Upper lobe of left lung (tissue), 6 donors: ENCODE measurements at regions not wholly inside any gene's neighbourhood (a gene's known extent, or its start where the extent isn't known, plus 50 kb on each side); places are given as distances from the start of the nearest gene placed in this dataset.
"Not testable (repeated sequence)": the region's sequence is repeated elsewhere in the genome, so short reads cannot be mapped to it uniquely, and the experiment has no call there.

ENCODE experiments used
- ATAC-seq, 2 donors: fragments of 200-7000 bp; cut with Tn5 transposase; one replicate each; pipeline ENCODE4 v1.9.1; 2022; ENCODE audit warnings: mild to moderate bottlenecking in 2 of 2, moderate library complexity in 2 of 2; ENCODE audit not compliant: low FRiP score in 2 of 2
- DNase-seq, 2 donors: peaks; one replicate each; pipeline ENCODE4 v3.0.0-alpha.2; 2019 to 2020
- H3K27ac ChIP-seq, 4 donors: fragments of 200-600 bp; sonication (generic); one replicate each; pipeline ENCODE4 v1.5.1; 2016 to 2019
- H3K27me3 ChIP-seq, 4 donors: fragments of 200-600 bp; sonication (generic); one replicate each; pipeline ENCODE4 v1.5.1; 2017 to 2019
- H3K36me3 ChIP-seq, 4 donors: fragments of 200-600 bp; sonication (generic); one replicate each; pipeline ENCODE4 v1.5.1; 2016 to 2019
- H3K4me1 ChIP-seq, 4 donors: fragments of 200-600 bp; sonication (generic); one replicate each; pipeline ENCODE4 v1.5.1; 2018 to 2019
- H3K4me3 ChIP-seq, 4 donors: fragments of 200-600 bp; sonication (generic); one replicate each; pipeline ENCODE4 v1.5.1; 2017 to 2019; ENCODE audit warnings: mild to moderate bottlenecking in 2 of 4, moderate library complexity in 1 of 4
- H3K9me3 ChIP-seq, 4 donors: fragments of 200-600 bp; sonication (generic); one replicate each; pipeline ENCODE4 v1.5.1; 2018 to 2019
- CTCF ChIP-seq, 6 experiments: fragments of 450-650 bp in 4 of 6; fragments of 200-600 bp in 2 of 6; sonication (generic) in 2 of 6; IDR thresholded peaks; one replicate each; pipeline ENCODE4 v1.5.1; 2016 to 2019; ENCODE audit warnings: antibody characterized with exemption in 6 of 6
- EP300 ChIP-seq, 4 donors: sonication (generic); formaldehyde crosslinking; IDR thresholded peaks; one replicate each; pipeline ENCODE4 v1.5.1; 2017; ENCODE audit warnings: antibody characterized with exemption in 4 of 4, control low read depth in 2 of 4
- POLR2A ChIP-seq, 4 donors: fragments of 450-650 bp; IDR thresholded peaks; one replicate each; pipeline ENCODE4 v1.5.1; 2016 to 2017; ENCODE audit warnings: antibody characterized with exemption in 4 of 4, mild to moderate bottlenecking in 2 of 4
- POLR2AphosphoS5 ChIP-seq, 2 donors: sonication (generic); formaldehyde crosslinking; IDR thresholded peaks; one replicate each; pipeline ENCODE4 v1.5.1; 2017; ENCODE audit warnings: antibody characterized with exemption in 2 of 2
- WGBS, 2 donors: methylation state at CpG; one replicate each; pipeline ENCODE4 v1.1.5; 2017 to 2018; 5-methylcytosine and 5-hydroxymethylcytosine counted together
- donor health status: DM: no; HTN: no; CAD: no; lungs with moderate emphysema.
- donor health status: DM: no; HTN: yes; CAD: no; lungs with severe emphysema.

GRCh38 chr5:44535621-44536020, 146.4 kb upstream of the FGF10 start:
- 55 to 66% methylated on average over 3 of the region's 3 CpGs for WGBS, 2 donors
- no peak overlapping the region for H3K4me3 ChIP-seq
- H3K27me3 ChIP-seq: no peaks in the 10 kb centered on the region
- DNase-seq: no peak
- TF ChIP-seq CTCF (IDR thresholded peaks at IDR 0.05) (no peak), POLR2A (IDR thresholded peaks at IDR 0.05) (no peak), EP300 (IDR thresholded peaks at IDR 0.05) (no peak), POLR2AphosphoS5 (IDR thresholded peaks at IDR 0.05) (no peak)
- H3K36me3 ChIP-seq: no peaks in the 10 kb centered on the region
- H3K9me3 ChIP-seq: no peaks in the 10 kb centered on the region
- no peak overlapping the region for H3K27ac ChIP-seq
- H3K4me1 ChIP-seq: no peaks in the 10 kb centered on the region
- ATAC-seq: no peak

GRCh38 chr5:44532981-44533380, 143.8 kb upstream of the FGF10 start:
- TF ChIP-seq POLR2A (IDR thresholded peaks at IDR 0.05) (no peak), POLR2AphosphoS5 (IDR thresholded peaks at IDR 0.05) (no peak), CTCF (IDR thresholded peaks at IDR 0.05) (no peak), EP300 (IDR thresholded peaks at IDR 0.05) (no peak)
- no peak overlapping the region for H3K4me3 ChIP-seq
- no peak for DNase-seq
- no peaks in the 10 kb centered on the region for H3K36me3 ChIP-seq
- no peaks in the 10 kb centered on the region for H3K4me1 ChIP-seq
- no peak for ATAC-seq
- H3K9me3 ChIP-seq: no peaks in the 10 kb centered on the region
- WGBS, 2 donors: 69 to 70% methylated on average over 1 of the region's 1 CpG
- no peak overlapping the region for H3K27ac ChIP-seq
- H3K27me3 ChIP-seq: no peaks in the 10 kb centered on the region

GRCh38 chr5:44531756-44532155, 142.5 kb upstream of the FGF10 start:
- not testable (repeated sequence) for H3K4me3 ChIP-seq, H3K27ac ChIP-seq, ATAC-seq, H3K27me3 ChIP-seq, H3K9me3 ChIP-seq, H3K36me3 ChIP-seq, DNase-seq, H3K4me1 ChIP-seq
- WGBS, 2 donors: 74 to 82% methylated on average over 2 of the region's 2 CpGs

DNA sequence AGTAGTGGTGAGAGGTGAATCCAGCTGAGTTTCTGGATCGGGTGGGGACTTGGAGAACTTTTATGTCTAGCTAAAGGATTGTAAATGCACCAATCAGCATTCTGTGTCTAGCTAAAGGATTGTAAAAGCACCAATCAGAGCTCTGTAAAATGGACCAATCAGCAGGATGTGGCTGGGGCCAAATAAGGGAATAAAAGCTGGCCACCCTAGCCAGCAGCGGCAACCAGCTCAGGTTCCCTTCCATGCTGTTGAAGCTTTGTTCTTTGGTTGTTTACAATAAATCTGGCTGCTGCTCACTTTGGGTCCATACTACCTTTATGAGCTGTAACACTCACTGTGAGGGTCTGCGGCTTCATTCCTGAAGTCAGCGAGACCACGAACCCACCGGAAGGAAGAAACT, 141.6 kb upstream of the FGF10 start:
- not testable (repeated sequence) for H3K27me3 ChIP-seq, H3K27ac ChIP-seq, DNase-seq, H3K4me1 ChIP-seq, H3K4me3 ChIP-seq, H3K9me3 ChIP-seq, ATAC-seq, H3K36me3 ChIP-seq
- 93 to 96% methylated on average over 6 of the region's 6 CpGs for WGBS, 2 donors

DNA sequence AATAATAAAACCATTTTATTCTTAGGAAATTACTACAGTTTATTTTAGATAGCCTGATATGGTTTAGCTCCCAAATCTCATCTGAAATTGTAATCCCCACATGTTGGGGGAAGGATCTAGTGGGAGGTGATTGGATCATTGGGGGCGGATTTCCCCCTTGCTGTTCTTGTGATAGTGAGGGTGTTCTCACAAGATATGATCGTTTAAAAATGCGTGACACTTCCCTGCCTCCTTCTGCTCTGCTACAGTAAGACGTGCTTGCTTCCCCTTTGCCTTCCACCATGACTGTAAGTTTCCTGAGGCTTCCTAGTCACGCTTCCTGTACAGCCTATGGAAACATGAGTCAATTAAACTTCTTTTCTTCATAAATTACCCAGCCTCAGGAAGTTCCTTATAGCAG, 122.4 kb upstream of the FGF10 start:
- Histone ChIP-seq H3K27ac (no peak overlapping the region), H3K27me3 (no peaks in the 10 kb centered on the region), H3K9me3 (no peaks in the 10 kb centered on the region), H3K36me3 (no peaks in the 10 kb centered on the region), H3K4me1 (no peaks in the 10 kb centered on the region), H3K4me3 (no peak overlapping the region)
- ATAC-seq: no peak
- TF ChIP-seq POLR2A (IDR thresholded peaks at IDR 0.05) (no peak), EP300 (IDR thresholded peaks at IDR 0.05) (no peak), POLR2AphosphoS5 (IDR thresholded peaks at IDR 0.05) (no peak), CTCF (IDR thresholded peaks at IDR 0.05) (no peak)
- DNase-seq: no peak
- 69 to 72% methylated on average over 5 of the region's 5 CpGs for WGBS, 2 donors

DNA sequence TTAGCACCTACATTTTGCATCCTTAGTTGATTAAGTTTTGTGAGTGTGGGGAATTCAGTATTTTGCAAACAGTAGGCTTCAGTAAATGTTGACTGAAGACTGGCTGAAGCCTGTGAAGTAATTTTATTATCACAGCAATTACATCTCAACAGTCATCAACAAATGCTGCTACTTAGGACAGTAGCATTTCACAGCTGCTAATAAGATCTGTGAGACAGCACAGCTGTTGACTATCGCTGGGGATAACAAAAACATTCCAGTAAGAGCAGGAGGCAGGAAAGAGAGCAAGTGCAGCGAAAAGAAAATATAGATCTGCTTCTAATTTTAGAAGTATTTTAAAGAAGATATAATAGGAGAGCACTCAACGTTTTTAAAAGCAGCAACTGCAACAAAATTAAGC, 117.3 kb upstream of the FGF10 start:
- WGBS, 2 donors: 24 to 33% methylated on average over 3 of the region's 3 CpGs
- ATAC-seq: no peak

More for the DNA sequence above, 117.3 kb upstream of the FGF10 start:
- Histone ChIP-seq H3K27ac (no peak overlapping the region), H3K9me3 (no peaks in the 10 kb centered on the region), H3K4me3 (no peak overlapping the region), H3K27me3 (no peaks in the 10 kb centered on the region), H3K4me1 (no peaks in the 10 kb centered on the region), H3K36me3 (no peaks in the 10 kb centered on the region)
- TF ChIP-seq POLR2AphosphoS5 (IDR thresholded peaks at IDR 0.05) (no peak), POLR2A (IDR thresholded peaks at IDR 0.05) (no peak), EP300 (IDR thresholded peaks at IDR 0.05) (no peak), CTCF (IDR thresholded peaks at IDR 0.05) (no peak)
- no peak for DNase-seq
